Activated naive CD4-positive, alpha-beta T cell treated with anti-CD3 and anti-CD28 coated beads, Interleukin-2, amount 10 ng/mL, durations not matched to agents 7 days and 5 days (primary cell): ENCODE measurements at regions not wholly inside any gene's neighbourhood (a gene's known extent, or its start where the extent isn't known, plus 50 kb on each side); places are given as distances from the start of the nearest gene placed in this dataset.

Experiments used
- CTCF ChIA-PET: fragments of 350-600 bp; sonication (Branson Sonifier 250); formaldehyde crosslinking; loops from one replicate; lab custom pipeline; 2021; ENCODE audit warnings: antibody characterized with exemption; lab: Charles Lee
- DNase-seq: peaks from one replicate; pipeline ENCODE4 v3.0.0-alpha.2; 2020
- H3K27ac Mint-ChIP-seq: one replicate; pipeline ENCODE4 v1.8.0; 2021; ENCODE audit warnings: mild to moderate bottlenecking, moderate library complexity, mixed read lengths
- H3K27me3 Mint-ChIP-seq: one replicate; pipeline ENCODE4 v1.8.0; 2021; ENCODE audit warnings: mild to moderate bottlenecking, mixed read lengths
- H3K36me3 Mint-ChIP-seq: one replicate; pipeline ENCODE4 v1.8.0; 2021; ENCODE audit warnings: mixed read lengths
- H3K4me1 Mint-ChIP-seq: one replicate; pipeline ENCODE4 v1.8.0; 2021; ENCODE audit warnings: mixed read lengths
- H3K4me3 Mint-ChIP-seq: one replicate; pipeline ENCODE4 v1.8.0; 2021; ENCODE audit warnings: mild to moderate bottlenecking, moderate library complexity, mixed read lengths
- H3K9me3 Mint-ChIP-seq: one replicate; pipeline ENCODE4 v1.8.0; 2021; ENCODE audit warnings: mixed read lengths

DNA sequence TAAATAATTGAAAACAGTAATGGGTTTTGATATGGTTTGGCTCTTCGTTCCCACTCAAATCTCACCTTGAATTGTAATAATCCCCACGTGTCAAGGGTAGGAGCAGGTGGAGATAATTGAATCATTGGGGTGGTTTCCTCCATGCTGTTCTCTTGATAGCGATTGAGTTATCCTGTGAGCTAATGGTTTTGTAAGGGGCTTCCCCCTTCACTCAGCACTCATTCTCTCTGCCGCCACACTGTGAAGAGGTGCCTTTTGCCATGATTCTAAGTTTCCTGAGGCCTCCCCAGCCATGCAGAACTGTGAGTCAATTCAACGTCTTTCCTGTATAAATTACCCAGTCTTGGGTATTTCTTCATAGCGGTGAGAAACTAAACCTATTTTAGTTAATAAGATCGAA is 551.7 kb upstream of the POT1 start:
- no peak for DNase-seq
- no peak overlapping the region for H3K27ac Mint-ChIP-seq
- H3K4me3 Mint-ChIP-seq = no peak overlapping the region
- H3K27me3 Mint-ChIP-seq = no peaks in the 10 kb centered on the region
- H3K4me1 Mint-ChIP-seq = no peaks in the 10 kb centered on the region
- H3K36me3 Mint-ChIP-seq = no peaks in the 10 kb centered on the region
- CTCF ChIA-PET = no interaction called here
- H3K9me3 Mint-ChIP-seq = peaks cover 7% of the 10 kb centered on the region

DNA sequence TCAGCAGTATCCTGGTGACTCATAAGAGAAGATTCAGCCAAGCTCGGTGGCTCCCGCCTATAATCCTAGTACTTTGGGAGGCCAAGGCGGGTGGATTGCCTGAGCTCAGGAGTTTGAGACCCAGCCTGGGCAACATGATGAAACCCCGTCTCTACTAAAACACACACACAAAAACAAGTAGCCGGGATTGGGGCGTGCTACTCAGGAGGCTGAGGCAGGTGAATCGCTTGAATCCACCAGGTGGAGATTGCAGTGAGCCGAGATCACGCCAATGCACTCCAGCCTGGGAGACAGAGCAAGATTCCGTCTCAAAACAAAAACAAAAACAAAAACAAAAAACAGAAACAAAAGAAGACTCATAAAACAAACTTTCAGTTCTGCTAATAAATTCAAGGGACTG is 551.1 kb upstream of the POT1 start:
- no peak for DNase-seq
- CTCF ChIA-PET = no interaction called here
- H3K27ac Mint-ChIP-seq = no peak overlapping the region
- no peaks in the 10 kb centered on the region for H3K36me3 Mint-ChIP-seq
- H3K27me3 Mint-ChIP-seq = no peaks in the 10 kb centered on the region
- peaks cover 7% of the 10 kb centered on the region for H3K9me3 Mint-ChIP-seq
- H3K4me3 Mint-ChIP-seq = no peak overlapping the region
- H3K4me1 Mint-ChIP-seq = no peaks in the 10 kb centered on the region

DNA sequence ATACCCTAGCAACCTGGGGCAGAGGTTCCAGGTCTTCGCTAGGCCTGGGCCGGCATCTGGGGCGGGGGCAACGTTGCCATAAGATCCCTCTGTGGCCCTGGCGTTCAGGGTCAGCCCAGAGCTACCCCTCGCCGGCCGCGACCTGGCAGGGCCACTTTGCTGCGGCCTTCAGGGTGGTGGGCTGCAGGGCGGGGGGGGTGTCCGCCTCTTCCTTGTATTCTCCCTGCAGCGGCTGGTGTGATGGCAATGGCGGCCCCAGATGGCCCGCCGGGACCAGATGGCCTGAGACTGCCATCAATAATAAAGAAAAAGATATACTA is 539.2 kb upstream of the POT1 start:
- Mint-ChIP-seq H3K27me3 (no peaks in the 10 kb centered on the region), H3K27ac (no peak overlapping the region), H3K36me3 (no peaks in the 10 kb centered on the region), H3K4me1 (no peaks in the 10 kb centered on the region), H3K9me3 (peaks cover 3% of the 10 kb centered on the region), H3K4me3 (no peak overlapping the region)
- CTCF ChIA-PET = no interaction called here
- DNase-seq = no peak

DNA sequence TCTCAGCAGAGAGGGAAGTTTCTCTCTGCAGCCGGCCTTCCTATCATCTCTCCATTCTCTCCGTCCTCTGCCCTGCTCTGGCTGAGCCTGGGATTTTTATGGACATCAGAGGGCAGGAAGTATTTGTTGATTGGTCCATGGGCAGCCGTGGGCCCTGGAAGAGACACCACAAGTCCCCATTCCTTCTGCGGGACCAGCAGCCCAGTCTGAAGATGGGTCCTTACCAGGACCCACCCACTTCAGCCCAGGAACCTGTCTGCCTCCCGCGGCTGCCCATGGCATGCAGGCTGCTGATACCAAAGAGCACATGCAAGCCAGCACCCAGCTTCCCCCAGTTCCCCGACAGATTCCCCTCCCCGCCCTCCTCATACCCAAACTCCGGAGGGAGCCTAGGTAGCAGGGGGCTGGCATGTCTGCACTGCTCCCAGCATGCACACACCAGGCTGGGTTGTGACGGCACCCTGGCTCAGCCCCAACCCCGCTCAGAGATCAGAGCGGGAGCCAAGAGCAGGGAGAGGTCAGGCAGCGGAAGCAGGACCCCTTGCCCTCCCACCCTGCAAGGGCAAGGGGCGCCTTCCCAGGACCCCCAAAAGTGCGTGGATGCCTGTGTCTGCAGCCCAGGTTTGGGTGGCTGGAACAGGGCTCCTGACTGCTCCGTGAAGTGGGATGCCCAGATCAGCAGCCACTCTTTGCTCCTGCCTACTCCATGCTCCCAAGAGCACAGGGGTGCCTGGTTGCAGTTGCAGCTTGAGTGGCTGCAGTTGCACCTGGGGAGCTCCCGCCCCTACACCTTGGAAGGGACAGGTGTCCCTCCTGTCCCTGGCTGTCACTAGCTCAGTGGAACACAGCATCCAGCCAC is 538.6 kb upstream of the POT1 start:
- H3K4me1 Mint-ChIP-seq = no peaks in the 10 kb centered on the region

DNA sequence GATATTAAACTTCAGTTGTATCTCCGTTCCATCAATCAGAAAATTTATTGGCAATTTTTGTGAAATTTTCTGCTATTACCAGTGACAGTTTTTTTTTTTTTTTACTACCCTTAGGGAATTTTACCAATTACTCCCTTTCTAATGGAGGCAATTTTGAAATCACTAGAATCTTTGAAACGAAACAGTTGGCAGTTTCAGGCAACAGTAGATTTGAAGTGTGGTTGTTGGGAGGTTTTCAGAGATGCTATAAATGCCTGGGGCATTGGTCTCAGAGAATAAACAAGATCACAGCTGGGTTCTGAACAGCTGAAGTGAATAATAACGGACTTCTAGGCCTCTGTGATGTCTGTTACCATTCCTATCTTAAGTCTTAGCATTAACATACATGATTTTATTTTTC is 535.9 kb upstream of the POT1 start:
- Mint-ChIP-seq H3K27me3 (no peaks in the 10 kb centered on the region), H3K4me1 (no peaks in the 10 kb centered on the region), H3K36me3 (no peaks in the 10 kb centered on the region), H3K27ac (no peak overlapping the region), H3K9me3 (peaks cover 4% of the 10 kb centered on the region), H3K4me3 (no peak overlapping the region)
- CTCF ChIA-PET = no interaction called here
- no peak for DNase-seq

More for the DNA sequence above, 538.6 kb upstream of the POT1 start:
- Mint-ChIP-seq H3K4me3 (no peak overlapping the region), H3K27me3 (no peaks in the 10 kb centered on the region), H3K36me3 (no peaks in the 10 kb centered on the region), H3K27ac (no peak overlapping the region), H3K9me3 (peaks cover 2% of the 10 kb centered on the region)
- CTCF ChIA-PET = no interaction called here
- no peak for DNase-seq

DNA sequence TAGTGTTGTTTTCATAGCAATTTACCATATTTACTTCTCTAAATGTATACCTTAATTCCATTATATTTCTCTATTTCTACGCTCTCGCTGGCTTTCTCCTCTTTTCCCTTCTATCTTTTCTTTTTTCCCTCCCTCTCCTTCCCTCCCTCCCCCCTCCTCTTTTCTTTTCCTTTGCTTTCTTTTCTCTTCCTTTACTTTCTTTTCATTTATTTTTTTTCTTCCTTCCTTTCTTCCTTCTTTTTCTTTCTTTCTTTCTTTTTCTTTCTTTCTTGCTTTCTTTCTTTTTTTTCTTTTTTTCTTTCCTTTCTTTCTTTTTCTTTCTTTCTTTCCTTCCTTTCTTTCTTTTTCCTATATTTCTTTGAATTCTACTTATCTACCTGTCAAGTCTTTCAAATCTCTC is 533.0 kb upstream of the POT1 start:
- H3K9me3 Mint-ChIP-seq = peaks cover 20% of the 10 kb centered on the region
- no peaks in the 10 kb centered on the region for H3K4me1 Mint-ChIP-seq
- no peaks in the 10 kb centered on the region for H3K36me3 Mint-ChIP-seq
- CTCF ChIA-PET = no interaction called here
- no peak overlapping the region for H3K4me3 Mint-ChIP-seq
- no peak for DNase-seq
- H3K27me3 Mint-ChIP-seq = no peaks in the 10 kb centered on the region
- no peak overlapping the region for H3K27ac Mint-ChIP-seq

DNA sequence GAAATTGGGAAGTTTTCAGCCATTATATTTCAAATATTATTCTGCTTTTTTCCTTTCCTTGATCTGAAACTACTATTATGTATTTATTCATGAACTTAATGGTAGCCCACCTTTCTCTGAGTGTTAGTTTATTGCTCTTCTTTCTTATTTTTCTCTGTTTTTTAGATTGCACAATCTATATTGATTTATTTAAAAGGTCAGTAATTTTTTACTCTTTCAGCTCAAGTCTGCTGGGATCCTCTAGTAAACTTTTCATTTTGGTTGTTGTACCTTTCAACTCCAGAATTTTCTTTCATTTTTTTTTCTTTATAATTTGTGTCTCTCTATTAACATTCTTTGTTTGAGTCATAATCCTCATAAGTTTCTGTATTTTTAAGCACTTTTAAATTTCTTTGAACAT is 529.4 kb upstream of the POT1 start:
- Mint-ChIP-seq H3K27ac (no peak overlapping the region), H3K4me1 (no peaks in the 10 kb centered on the region), H3K4me3 (no peak overlapping the region), H3K36me3 (no peaks in the 10 kb centered on the region), H3K9me3 (peaks cover 29% of the 10 kb centered on the region), H3K27me3 (no peaks in the 10 kb centered on the region)
- CTCF ChIA-PET = no interaction called here
- DNase-seq = no peak

DNA sequence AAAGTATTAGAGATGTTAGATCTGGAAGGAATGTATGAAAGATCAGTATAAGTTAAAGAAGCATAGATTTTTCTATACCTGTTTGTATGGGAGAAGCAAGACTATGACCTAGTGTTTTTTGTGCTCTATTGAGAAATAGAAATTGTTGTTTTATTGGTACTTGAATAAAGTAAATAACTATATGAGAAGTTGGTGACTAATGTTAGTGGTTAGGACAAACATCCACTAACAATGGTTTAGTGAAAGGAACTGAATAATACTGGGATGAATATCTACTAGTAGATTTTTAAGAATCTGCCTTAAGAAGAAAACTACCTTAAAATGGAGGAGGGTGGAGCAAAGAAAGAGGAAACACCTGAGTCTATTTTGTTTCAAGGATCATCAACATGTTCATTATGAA is 521.1 kb upstream of the POT1 start:
- Mint-ChIP-seq H3K9me3 (peaks cover 4% of the 10 kb centered on the region), H3K4me3 (no peak overlapping the region), H3K4me1 (no peaks in the 10 kb centered on the region), H3K36me3 (no peaks in the 10 kb centered on the region), H3K27me3 (no peaks in the 10 kb centered on the region), H3K27ac (no peak overlapping the region)
- DNase-seq = no peak
- CTCF ChIA-PET = no interaction called here

DNA sequence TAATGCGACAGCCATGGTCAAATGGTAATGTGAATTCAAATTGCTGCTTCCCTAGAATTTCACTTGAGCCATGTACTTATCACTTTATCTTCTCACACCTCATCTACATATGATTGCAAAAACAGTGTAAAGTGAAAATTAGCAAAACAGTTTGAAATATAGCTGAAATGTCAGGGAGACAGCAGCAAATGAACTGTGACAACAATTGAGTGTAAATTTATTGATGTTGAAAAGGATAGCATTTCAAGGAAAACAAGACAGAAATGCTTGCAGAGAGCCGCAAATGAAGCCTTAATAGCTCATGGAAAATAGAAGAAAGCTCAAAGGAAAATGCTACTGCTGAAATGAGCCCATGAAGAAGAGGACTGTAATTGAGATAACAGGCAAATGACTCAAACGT is 516.2 kb upstream of the POT1 start:
- DNase-seq = no peak
- Mint-ChIP-seq H3K4me1 (no peaks in the 10 kb centered on the region), H3K9me3 (peaks cover 2% of the 10 kb centered on the region), H3K36me3 (no peaks in the 10 kb centered on the region), H3K27ac (no peak overlapping the region), H3K27me3 (no peaks in the 10 kb centered on the region), H3K4me3 (no peak overlapping the region)
- CTCF ChIA-PET = no interaction called here

DNA sequence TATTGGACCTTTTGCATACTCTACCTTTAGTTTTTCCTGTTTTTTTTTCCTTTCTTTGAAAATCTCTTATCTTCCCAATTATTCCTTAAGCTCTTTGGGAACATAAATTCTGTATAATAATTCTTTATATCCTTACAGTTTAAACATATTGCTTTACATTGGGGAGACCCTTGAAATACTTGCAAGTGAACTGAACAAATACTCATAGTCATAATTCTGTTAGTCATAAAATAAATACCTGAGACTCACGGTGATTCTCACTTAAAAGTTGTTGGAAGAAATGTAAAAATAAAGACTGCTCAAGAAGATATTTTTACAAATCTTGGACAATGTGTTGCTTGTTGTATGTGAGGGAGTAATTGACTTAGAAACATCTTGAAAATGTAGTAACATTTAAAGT is 515.2 kb upstream of the POT1 start:
- DNase-seq = no peak
- Mint-ChIP-seq H3K36me3 (no peaks in the 10 kb centered on the region), H3K27ac (no peak overlapping the region), H3K4me3 (no peak overlapping the region), H3K4me1 (no peaks in the 10 kb centered on the region), H3K27me3 (no peaks in the 10 kb centered on the region), H3K9me3 (peaks cover 2% of the 10 kb centered on the region)
- CTCF ChIA-PET = no interaction called here

DNA sequence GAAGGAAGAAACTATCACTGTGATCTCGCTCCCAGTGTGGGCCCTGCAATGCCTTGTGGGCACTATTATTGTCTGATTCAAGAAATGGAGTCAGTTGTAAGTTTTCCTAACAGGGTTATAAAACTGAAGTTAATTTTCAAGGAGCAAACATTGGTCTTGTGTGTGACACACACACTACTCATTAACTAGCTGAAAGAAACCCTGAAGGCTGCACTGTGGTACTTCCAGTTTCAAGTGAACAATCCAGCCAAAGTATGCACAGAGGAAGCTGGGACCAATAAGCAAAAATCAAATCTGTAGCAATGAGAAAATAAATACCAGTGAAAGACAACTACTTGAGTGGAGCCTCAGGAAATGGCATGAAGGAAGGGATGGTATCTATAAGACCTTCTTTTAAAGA is 506.6 kb upstream of the POT1 start:
- no peaks in the 10 kb centered on the region for H3K9me3 Mint-ChIP-seq
- CTCF ChIA-PET = no interaction called here
- H3K4me3 Mint-ChIP-seq = no peak overlapping the region
- H3K27ac Mint-ChIP-seq = no peak overlapping the region
- no peaks in the 10 kb centered on the region for H3K36me3 Mint-ChIP-seq
- no peak for DNase-seq
- H3K4me1 Mint-ChIP-seq = no peaks in the 10 kb centered on the region
- H3K27me3 Mint-ChIP-seq = no peaks in the 10 kb centered on the region

DNA sequence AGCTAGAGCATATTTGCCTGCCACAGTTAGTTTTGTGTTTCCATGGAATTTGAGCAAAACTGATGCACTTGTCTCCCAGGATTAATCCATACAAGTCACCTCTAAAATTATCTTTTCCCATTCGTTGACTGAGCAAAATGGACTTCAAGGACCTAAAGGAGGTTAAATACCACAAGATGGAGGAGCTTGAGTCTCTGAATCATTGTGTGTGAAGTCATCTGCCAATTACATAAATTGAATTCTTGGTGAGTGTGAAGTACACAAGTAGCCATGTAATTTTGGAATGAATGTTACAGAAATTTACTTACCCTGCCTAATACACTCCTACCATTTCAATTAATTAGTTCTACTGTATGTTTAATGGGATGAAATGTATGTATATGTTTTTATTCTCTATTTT is 501.7 kb upstream of the POT1 start:
- Mint-ChIP-seq H3K4me3 (no peak overlapping the region), H3K27ac (no peak overlapping the region), H3K36me3 (no peaks in the 10 kb centered on the region), H3K9me3 (no peaks in the 10 kb centered on the region), H3K27me3 (no peaks in the 10 kb centered on the region), H3K4me1 (no peaks in the 10 kb centered on the region)
- CTCF ChIA-PET = no interaction called here
- DNase-seq = no peak

DNA sequence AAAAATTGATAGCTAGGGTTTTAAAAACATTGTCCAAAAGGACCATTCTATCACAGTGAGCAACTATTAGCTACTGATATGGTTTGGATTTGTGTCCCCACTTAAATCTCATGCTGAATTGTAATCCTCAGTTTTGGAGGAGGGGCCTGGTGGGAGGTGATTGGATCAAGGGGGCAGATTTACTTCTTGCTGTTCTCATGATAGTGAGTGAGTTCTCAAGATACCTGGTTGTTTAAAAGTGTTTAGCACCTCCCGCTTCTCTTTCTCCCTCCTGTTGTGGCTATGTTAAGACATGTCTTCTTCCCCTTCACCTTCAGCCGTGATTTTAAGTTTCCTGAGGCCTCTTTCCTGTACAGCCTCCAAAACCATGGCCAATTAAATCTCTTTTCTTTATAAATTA is 500.4 kb upstream of the POT1 start:
- H3K4me3 Mint-ChIP-seq = no peak overlapping the region
- DNase-seq = no peak
- CTCF ChIA-PET = no interaction called here

DNA sequence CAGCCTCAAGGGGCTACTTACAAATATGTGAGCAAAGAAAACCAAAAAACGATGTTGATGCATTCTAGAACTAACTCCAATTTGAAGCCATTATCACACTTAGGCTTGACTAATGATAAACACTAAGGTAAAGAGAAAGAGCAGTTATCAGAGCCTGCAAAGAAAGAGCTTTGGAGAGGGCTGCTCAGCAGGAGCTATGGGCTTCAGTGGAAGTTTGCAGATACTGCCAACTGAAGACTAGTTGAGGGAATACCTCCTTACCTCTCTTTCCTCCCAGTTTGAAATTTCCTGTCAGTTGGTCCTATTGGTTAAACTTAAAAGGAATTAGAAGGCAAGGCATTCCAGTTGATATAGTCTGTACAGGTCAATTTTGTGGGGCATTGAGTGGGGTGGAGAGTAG is 498.1 kb upstream of the POT1 start:
- peaks cover 7% of the 10 kb centered on the region for H3K4me1 Mint-ChIP-seq
- no peaks in the 10 kb centered on the region for H3K27me3 Mint-ChIP-seq
- H3K4me3 Mint-ChIP-seq = no peak overlapping the region
- CTCF ChIA-PET = no interaction called here
- H3K27ac Mint-ChIP-seq = no peak overlapping the region
- no peak for DNase-seq
- H3K36me3 Mint-ChIP-seq = no peaks in the 10 kb centered on the region
- peaks cover 3% of the 10 kb centered on the region for H3K9me3 Mint-ChIP-seq

More for the DNA sequence above, 500.4 kb upstream of the POT1 start:
- H3K9me3 Mint-ChIP-seq = no peaks in the 10 kb centered on the region
- no peaks in the 10 kb centered on the region for H3K27me3 Mint-ChIP-seq
- H3K27ac Mint-ChIP-seq = no peak overlapping the region
- H3K36me3 Mint-ChIP-seq = no peaks in the 10 kb centered on the region
- no peaks in the 10 kb centered on the region for H3K4me1 Mint-ChIP-seq

DNA sequence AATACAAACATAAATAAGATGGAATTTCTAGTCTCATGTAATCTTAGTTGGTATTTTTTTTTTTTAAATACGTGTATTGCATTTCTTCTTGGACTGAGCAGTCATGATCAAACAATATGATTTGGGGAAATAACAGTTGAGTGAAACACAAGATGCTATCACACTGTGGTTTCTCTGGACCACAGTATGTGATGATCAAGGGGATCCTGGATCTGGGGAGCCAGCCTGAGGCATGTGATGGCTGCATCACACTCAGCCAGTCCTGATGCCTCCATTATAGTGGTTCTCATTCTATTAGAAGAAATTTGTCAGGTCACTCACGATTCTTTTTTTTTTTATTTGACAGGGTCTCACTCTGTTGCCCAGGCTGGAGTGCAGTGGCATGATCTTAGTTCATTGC is 495.9 kb upstream of the POT1 start:
- peaks cover 7% of the 10 kb centered on the region for H3K4me1 Mint-ChIP-seq
- peaks cover 7% of the 10 kb centered on the region for H3K9me3 Mint-ChIP-seq
- no peaks in the 10 kb centered on the region for H3K27me3 Mint-ChIP-seq
- CTCF ChIA-PET = no interaction called here
- no peak overlapping the region for H3K4me3 Mint-ChIP-seq
- H3K36me3 Mint-ChIP-seq = no peaks in the 10 kb centered on the region
- DNase-seq = no peak
- H3K27ac Mint-ChIP-seq = no peak overlapping the region

DNA sequence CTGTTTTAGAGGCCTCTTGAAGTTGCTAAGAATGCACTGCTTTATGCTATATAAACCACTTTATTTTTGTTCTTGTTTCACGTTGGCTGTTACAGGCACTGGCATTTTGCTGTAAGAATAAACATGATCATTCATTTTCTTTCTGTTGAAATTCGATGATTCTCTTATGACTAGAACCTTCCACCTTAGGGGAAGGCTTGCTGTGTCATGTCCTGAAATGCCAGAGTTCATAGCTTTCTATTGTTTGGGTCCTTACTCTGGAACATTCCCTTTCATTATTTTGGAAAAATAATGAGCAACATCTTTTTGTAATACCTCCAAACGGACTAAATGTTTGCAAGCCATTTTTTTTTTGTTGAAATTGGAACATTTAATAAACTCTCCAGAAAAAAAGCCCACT is 495.1 kb upstream of the POT1 start:
- H3K27ac Mint-ChIP-seq = no peak overlapping the region

More for the DNA sequence above, 495.1 kb upstream of the POT1 start:
- CTCF ChIA-PET = no interaction called here
- Mint-ChIP-seq H3K9me3 (peaks cover 7% of the 10 kb centered on the region), H3K27me3 (no peaks in the 10 kb centered on the region), H3K36me3 (no peaks in the 10 kb centered on the region), H3K4me3 (no peak overlapping the region), H3K4me1 (peaks cover 7% of the 10 kb centered on the region)
- no peak for DNase-seq
